NCI-H2081 (cell line): ENCODE measurements at regions not wholly inside any gene's neighbourhood (a gene's known extent, or its start where the extent isn't known, plus 50 kb on each side); places are given as distances from the start of the nearest gene placed in this dataset.

ENCODE experiments used
- DNase-seq, 2 experiments: peaks; one replicate each; lab custom pipeline; 2025; lab: John Stamatoyannopoulos, UW

GRCh38 chr11:92276773-92277172 is 52.2 kb downstream of the FAT3 start:
- DNase-seq: no peak

DNA sequence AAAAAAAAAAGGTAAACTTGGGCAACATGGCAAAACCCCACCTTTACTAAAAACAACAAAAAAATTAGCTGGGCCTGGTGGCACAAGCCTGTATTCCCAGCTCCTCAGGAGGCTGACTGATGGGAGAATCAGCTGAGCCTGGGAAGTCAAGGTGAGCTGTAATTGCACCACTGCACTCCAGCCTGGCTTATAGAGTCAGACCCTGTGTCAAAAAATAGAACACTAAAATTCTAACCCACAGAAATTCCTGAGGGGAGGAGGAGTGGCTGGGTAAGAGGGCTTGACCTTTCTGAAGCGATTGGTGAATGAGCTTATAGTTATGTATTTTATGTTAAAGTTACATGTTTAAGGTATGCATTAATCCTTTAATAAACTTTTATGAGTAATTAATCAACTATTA is 53.3 kb downstream of the FAT3 start:
- no peak for DNase-seq

DNA sequence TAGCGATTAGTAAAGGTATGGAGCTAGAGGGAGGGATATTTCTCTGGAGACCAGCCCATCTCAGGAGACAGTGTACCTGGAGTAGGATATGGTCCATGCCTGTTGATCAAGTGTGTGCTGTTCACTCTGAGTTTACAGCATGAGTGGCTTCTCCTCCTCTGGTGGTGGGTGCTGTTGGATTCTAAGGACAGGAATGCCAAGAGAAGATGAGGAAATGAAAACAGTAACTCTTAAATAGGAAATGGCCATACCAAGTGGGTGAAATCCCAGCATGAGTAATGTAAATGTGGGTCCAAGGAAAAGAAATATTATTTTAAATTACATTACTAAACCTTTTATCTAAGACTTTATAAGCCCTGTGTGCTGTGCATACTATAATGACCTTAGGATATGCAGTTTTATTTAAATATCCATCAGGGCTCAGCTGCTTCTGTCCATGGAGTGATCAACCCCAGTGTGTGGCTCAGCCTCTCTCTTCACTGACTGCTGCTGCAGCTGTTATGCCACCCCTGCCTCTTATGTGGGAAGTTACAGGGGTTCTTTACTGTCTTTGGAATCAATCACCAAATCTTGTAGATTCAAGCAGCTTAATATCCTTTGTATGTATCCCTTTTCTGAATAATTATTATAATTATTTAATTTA is 54.3 kb downstream of the FAT3 start:
- DNase-seq: no peak

DNA sequence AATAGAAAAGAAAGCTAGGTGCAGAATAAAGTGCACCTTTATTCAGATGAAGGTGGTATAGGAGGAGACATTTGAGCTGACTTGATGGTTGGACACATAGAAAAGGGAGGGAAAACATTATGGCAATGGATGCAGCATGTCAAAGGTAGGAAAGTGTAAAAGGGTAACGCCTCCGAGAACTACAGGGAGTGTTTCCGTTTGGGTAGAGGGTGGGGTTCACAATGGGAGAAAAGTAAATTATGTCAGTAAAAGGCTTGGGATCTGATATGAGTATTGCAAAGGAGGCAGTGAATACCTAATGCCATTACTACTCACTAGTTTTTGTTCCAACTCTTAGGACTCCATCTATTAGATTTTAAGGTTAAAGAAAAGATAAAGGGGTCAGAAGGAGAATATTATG is 59.5 kb downstream of the FAT3 start:
- DNase-seq: no peak

DNA sequence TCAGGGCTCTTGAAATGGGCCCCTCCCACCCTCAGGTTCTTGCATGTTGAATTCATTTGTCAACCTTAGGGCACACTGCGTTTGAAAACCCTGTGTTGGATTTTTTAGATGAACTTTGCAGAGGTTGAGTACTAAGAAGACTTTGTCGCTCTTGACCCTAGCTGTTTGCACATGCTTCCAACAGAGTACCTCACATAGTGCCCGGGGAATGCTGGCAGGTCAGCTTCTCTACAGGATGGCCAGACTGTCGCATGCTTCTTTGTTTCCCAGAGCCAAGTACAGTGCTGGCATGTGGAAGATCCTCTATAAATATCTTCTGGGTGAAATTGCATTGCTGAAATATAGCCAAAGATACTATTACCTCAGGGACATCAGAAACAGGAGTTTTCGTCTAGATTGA is 59.9 kb downstream of the FAT3 start:
- DNase-seq: no peak

DNA sequence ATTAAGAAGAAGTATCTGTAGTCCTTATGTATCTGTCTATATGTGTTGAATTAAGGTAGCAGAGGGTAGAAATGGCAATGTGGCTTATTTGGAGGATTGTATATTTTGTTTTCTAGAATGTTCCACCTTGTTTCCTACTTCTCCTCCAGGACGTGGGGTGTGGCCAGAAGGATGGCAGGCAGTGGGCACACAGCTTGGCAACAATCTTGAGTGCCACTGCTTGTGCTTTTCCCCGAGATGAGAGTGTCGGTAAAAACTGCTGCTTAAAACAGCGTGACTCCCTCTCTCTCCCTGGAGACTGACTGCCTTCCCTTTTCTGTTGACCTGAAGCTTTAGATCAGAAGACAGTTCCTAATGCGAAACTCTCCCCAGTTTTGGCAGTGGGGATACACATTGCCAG is 61.2 kb downstream of the FAT3 start:
- no peak for DNase-seq

GRCh38 chr11:92286709-92287108 is 62.1 kb downstream of the FAT3 start:
- DNase-seq: no peak

DNA sequence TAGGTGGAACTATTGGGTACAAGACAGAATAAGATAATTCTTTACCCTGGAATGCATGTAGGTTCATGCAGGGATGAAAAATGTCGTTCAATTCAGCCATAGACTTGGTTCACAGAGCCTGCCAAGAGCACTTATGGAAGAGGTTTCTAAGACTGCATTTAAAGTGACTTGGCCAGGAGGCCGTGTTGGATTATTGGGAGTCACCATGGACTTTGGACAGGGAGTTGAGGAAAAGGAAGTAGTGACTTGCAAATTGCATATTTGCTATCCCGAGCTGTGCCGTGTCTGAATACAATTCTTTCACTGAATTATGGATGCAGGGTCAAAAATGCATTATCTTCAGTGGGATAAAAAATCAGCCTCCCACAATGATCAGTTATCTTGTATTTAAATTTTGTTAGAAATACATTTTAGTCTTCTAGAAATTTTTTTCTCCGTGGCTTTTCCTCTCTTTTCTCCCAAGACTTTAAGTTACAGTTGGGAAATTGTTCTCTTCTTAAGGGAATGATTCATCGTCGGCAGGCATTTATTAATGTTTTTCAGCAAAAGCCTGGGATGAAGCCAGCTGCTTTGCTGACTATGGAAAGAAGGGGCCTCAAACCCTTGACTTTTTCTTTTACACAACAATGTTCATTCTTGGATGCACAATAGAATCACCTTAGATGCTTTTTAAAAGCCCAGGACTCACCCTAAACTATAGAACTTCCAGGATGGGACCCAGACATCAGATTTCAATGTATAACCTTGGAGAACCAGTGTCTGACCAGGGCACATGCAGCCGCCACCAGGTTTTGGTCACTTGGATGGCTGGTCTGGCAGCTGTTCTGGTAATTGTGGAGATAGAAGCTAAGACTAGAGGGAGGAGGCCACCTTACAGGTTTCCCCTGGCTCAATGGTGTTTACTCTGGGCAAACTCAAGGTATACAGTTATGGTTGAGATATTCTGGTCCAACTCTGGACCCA is 70.8 kb downstream of the FAT3 start:
- DNase-seq: no peak

DNA sequence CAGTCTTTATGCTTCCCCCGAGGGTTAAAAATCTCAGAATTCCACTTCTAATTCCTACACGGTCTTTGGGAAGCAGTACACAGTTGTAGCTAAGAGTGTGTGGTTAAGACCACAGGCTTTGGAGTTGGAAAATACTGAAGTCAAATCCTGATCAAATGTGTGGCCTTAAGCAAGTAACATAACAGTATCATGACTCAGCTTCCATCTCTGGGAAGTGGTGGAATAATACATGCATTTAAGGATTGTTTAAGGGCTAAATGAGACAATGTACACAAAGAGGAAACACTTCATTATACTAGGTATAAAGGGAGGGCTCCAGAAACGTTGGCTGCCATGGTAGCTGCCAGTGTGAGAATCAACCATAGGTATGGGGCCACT is 71.5 kb downstream of the FAT3 start:
- DNase-seq: no peak

- DNase-seq: no peak
Observed at GRCh38 chr11:92297567-92298553, 73.2 kb downstream of the FAT3 start.

DNA sequence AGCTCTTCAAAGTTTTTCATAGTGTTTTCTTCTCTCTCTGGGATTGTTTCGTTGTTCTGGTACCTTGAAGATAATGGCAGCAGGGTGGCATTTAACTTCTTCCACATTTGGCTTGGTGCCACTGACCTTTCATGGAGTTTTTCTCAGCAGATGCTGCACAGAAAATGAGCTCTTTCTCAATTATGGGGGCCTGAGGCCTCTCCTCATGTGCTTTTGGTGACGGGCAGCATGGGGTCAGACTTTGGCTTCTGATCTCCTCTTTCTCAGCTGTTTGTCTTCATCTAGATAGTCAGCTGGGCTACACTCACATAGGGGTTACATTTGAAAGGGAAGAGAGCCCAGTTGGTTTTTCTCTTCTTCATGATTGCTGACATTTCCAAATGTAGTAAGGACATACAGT is 76.3 kb downstream of the FAT3 start:
- DNase-seq: no peak

GRCh38 chr11:92302770-92303169 is 78.2 kb downstream of the FAT3 start:
- DNase-seq: no peak

GRCh38 chr11:92304271-92304670 is 79.7 kb downstream of the FAT3 start:
- no peak for DNase-seq

GRCh38 chr11:92306966-92307510 is 82.4 kb downstream of the FAT3 start:
- no peak for DNase-seq

- no peak for DNase-seq
Observed at GRCh38 chr11:92308366-92308765, 83.7 kb downstream of the FAT3 start.

GRCh38 chr11:92311616-92312449 is 87.2 kb downstream of the FAT3 start:
- no peak for DNase-seq

DNA sequence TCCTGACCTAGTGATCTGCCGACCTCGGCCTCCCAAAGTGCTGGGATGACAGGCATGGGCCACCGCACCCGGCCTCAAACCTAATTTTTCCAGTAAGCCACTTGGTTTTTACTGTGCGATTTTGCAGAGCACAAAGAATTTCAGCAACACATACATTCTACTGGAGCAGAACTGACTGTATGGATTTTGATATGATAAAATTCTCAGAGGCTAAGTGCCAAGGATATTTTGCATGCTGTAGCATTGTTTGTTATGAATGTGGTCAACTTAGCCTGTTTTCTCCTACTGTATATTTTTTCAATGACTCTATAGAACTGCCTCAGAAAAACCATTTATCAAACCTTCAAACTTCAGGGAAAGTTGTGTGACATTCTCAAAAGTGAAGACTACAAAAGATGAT is 89.2 kb downstream of the FAT3 start:
- no peak for DNase-seq

DNA sequence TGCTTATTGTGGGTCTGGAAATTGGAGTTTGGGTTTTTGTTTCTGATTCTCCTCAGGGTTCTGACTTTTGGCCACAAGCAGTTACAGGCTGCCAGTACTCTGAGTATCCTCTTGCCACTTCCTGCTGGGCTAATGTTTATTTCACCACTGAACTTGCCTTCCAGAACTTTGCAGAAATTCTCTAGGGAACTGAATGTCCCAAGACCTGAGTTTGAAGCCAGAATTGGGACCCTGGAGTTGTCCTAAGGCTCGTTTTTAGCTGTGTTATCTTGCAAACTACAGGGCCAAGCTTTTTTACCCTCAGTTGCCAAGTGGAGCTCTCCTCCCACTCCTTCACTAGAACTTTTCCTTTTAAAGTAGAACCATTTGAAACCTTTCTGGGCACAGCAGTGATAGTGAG is 89.9 kb downstream of the FAT3 start:
- no peak for DNase-seq

DNA sequence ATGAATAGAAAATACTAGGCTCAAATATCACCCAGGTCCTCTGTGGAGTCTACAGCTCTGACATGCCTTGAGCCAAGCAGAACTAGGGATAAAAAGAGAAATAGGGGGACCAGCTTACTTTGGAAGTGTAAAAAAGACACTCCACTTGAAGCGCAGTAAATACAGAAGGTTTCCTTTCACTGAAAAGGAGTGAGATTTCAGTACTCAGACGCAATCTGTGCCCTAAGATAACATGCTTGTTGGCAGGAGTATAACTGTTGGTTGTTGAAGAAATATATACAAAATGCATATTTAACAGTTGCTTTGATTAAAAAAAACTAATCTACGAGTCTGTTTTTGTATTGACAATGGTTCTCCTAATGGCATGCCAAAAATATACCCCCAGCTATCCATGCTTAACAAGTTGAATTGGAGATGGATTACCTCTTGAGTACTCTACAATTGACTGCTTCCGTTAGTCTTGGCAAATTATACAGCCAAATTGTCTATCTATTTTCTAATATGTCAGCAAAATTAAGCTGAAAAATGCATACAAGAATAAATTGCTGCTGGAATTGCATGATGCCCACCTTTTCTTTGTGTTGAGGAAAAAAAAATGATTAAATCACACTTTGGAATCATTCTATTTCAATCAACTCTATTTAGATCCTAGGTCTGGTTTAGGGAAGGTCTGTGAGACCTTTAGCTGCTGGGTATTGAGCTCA is 91.6 kb downstream of the FAT3 start:
- DNase-seq: no peak

GRCh38 chr11:92317222-92317621 is 92.6 kb downstream of the FAT3 start:
- no peak for DNase-seq
